Keratinocyte (primary cell): ENCODE measurements at regions not wholly inside any gene's neighbourhood (a gene's known extent, or its start where the extent isn't known, plus 50 kb on each side); places are given as distances from the start of the nearest gene placed in this dataset.

Source experiments
- CTCF ChIP-seq, 3 experiments: IDR thresholded peaks in 1 of 3; conservative IDR thresholded peaks in 1 of 3; optimal IDR thresholded peaks in 1 of 3; 2 replicates in 2 of 3; 3 replicates in 1 of 3; pipeline versions ENCODE3 to v1.5.1; 2011; ENCODE audit warnings: low read length in 3 of 3, mild to moderate bottlenecking in 3 of 3, moderate library complexity in 2 of 3, control low read depth in 1 of 3, inconsistent platforms in 1 of 3; ENCODE audit not compliant: insufficient read depth in 2 of 3; ENCODE audit errors: extremely low read depth in 1 of 3
- EZH2 ChIP-seq: IDR thresholded peaks from one replicate; pipeline ENCODE4 v1.6.1; 2012; ENCODE audit warnings: inconsistent platforms, mild to moderate bottlenecking, low read length, moderate library complexity

GRCh38 chr5:27612161-27612560 is 573.8 kb upstream of the CDH9 start:
- TF ChIP-seq CTCF (optimal IDR thresholded peaks at IDR 0.05 in 1 of 3, IDR thresholded peaks at IDR 0.05 in 1 of 3, conservative IDR thresholded peaks at IDR 0.05 in 1 of 3; ENCODE audit: extremely low read depth in 1 of 3, insufficient read depth in 2 of 3, low read length in 3 of 3), result no peak
- no peak for TF ChIP-seq EZH2
